Mesothelial cell of epicardium (in vitro differentiated cells): ENCODE measurements at regions not wholly inside any gene's neighbourhood (a gene's known extent, or its start where the extent isn't known, plus 50 kb on each side); places are given as distances from the start of the nearest gene placed in this dataset.
"Not testable (repeated sequence)": the region's sequence is repeated elsewhere in the genome, so short reads cannot be mapped to it uniquely, and the experiment has no call there.

ENCODE experiments used
- DNase-seq, 2 experiments: peaks; one replicate each; pipeline ENCODE4 v3.0.0; 2021; ENCODE audit warnings: low spot score in 2 of 2; ENCODE audit not compliant: unreplicated experiment in 2 of 2
- H3K27ac Mint-ChIP-seq: 2 replicates; pipeline ENCODE4 v1.8.0; 2021; ENCODE audit warnings: mixed read lengths
- H3K27me3 Mint-ChIP-seq: 2 replicates; pipeline ENCODE4 v1.8.0; 2021; ENCODE audit warnings: low read depth, mixed read lengths
- H3K36me3 Mint-ChIP-seq: 2 replicates; pipeline ENCODE4 v1.8.0; 2021; ENCODE audit warnings: mixed read lengths
- H3K4me1 Mint-ChIP-seq: 2 replicates; pipeline ENCODE4 v1.8.0; 2021; ENCODE audit warnings: mixed read lengths
- H3K4me3 Mint-ChIP-seq: 2 replicates; pipeline ENCODE4 v1.8.0; 2021; ENCODE audit warnings: mild to moderate bottlenecking, moderate library complexity, mixed read lengths
- H3K9me3 Mint-ChIP-seq: 2 replicates; pipeline ENCODE4 v1.8.0; 2021; ENCODE audit warnings: mixed read lengths
- TF ChIP-seq, protein P1 (sequence below): fragments of 200-600 bp; sonication (generic); IDR thresholded peaks from one replicate; pipeline ENCODE4 v1.5.0; 2021; ENCODE audit warnings: antibody characterized with exemption; ENCODE audit not compliant: unreplicated experiment

DNA sequence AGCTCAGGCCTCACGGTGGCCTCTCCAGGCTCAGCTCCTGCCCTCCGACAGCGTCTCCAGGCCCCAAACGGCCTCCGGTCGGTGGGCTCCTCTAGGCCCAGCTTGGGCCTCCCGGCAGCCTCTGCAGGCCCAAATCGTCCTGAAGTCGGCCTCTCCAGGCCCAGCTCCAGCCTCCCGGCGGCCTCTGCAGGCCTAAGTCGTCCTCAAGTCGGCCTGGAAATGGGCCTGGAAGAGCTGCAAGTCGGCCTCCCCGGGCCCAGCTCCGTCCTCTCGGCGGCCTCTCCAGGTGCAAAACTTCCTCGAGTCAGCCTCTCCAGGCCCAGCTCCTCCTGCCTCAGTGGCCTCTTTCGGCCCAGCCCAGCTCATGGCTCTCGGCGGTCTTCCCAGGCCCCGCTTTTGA, 156.2 kb upstream of the CDK13 start:
- not testable (repeated sequence) for H3K27ac Mint-ChIP-seq, H3K4me1 Mint-ChIP-seq, H3K4me3 Mint-ChIP-seq, DNase-seq, H3K36me3 Mint-ChIP-seq, H3K27me3 Mint-ChIP-seq, H3K9me3 Mint-ChIP-seq

GRCh38 chr7:39796947-39797346, 153.1 kb upstream of the CDK13 start:
- not testable (repeated sequence) for H3K4me3 Mint-ChIP-seq, H3K36me3 Mint-ChIP-seq, H3K4me1 Mint-ChIP-seq, H3K9me3 Mint-ChIP-seq, H3K27me3 Mint-ChIP-seq, DNase-seq, H3K27ac Mint-ChIP-seq

GRCh38 chr7:39798077-39798476, 152.0 kb upstream of the CDK13 start:
- H3K27me3 Mint-ChIP-seq, DNase-seq, H3K4me3 Mint-ChIP-seq, H3K36me3 Mint-ChIP-seq, H3K27ac Mint-ChIP-seq, H3K4me1 Mint-ChIP-seq, H3K9me3 Mint-ChIP-seq: not testable (repeated sequence)

DNA sequence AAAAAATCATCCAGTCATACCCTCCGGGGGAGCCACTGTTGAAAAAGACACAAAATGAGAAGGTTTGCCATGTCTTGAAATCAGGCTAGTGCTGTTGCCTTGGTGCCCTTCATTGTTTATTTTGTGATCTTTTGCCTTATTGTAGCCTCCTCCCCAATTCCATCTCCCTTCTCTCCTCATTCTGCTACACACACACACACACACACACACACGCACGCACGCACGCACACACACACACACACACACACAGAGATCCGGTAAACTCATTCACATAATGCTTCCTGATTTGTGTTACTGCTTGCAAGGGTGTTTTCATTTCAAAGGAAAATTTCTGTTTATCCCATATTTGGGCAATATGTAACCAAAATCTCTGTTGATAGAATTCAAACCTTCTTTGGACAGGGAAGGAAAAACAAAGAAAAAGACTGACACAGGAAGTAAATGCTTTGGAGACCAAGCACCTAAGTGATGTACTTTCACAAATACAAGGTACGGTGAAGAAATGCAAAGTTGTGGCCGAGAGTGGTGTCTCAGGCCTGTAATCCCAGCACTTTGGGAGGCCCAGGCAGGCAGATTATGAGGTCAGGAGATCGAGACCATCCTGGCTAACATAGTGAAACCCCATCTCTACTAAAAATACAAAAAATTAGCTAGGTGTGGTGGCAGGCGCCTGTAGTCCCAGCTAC, 141.1 kb upstream of the CDK13 start:
- peaks cover 25% of the 10 kb centered on the region for H3K4me1 Mint-ChIP-seq
- DNase-seq: no peak
- H3K27me3 Mint-ChIP-seq: peaks cover 1% of the 10 kb centered on the region
- TF ChIP-seq, protein P1, sequence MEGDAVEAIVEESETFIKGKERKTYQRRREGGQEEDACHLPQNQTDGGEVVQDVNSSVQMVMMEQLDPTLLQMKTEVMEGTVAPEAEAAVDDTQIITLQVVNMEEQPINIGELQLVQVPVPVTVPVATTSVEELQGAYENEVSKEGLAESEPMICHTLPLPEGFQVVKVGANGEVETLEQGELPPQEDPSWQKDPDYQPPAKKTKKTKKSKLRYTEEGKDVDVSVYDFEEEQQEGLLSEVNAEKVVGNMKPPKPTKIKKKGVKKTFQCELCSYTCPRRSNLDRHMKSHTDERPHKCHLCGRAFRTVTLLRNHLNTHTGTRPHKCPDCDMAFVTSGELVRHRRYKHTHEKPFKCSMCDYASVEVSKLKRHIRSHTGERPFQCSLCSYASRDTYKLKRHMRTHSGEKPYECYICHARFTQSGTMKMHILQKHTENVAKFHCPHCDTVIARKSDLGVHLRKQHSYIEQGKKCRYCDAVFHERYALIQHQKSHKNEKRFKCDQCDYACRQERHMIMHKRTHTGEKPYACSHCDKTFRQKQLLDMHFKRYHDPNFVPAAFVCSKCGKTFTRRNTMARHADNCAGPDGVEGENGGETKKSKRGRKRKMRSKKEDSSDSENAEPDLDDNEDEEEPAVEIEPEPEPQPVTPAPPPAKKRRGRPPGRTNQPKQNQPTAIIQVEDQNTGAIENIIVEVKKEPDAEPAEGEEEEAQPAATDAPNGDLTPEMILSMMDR: no peak
- H3K4me3 Mint-ChIP-seq: no peak overlapping the region
- H3K27ac Mint-ChIP-seq: no peak overlapping the region
- no peaks in the 10 kb centered on the region for H3K36me3 Mint-ChIP-seq
- H3K9me3 Mint-ChIP-seq: no peaks in the 10 kb centered on the region

- DNase-seq: no peak
- Mint-ChIP-seq H3K4me3 (no peak overlapping the region), H3K9me3 (no peaks in the 10 kb centered on the region), H3K4me1 (peaks cover 25% of the 10 kb centered on the region), H3K27ac (no peak overlapping the region), H3K27me3 (peaks cover 2% of the 10 kb centered on the region), H3K36me3 (no peaks in the 10 kb centered on the region)
- TF ChIP-seq, protein P1: no peak
Measured at GRCh38 chr7:39810204-39810642, 139.8 kb upstream of the CDK13 start.

DNA sequence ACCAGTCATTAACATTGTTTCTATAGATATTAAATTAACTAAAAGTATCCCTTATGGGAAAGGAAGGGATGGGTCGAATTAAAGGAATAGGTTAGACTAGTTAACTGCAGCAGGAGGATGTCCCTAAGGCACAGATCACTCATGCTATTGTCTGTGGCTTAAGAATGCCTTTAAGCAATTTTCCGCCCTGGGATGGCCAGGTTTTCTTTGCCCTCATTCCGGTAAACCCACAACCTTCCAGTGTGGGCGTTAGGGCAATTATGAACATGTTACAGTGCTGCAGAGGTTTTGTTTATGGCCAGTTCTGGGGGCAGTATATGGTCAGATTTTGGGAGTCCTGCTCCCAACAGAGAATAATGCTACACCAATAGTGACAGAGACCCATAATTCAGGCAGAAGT, 139.3 kb upstream of the CDK13 start:
- Mint-ChIP-seq H3K4me1 (peaks cover 28% of the 10 kb centered on the region), H3K27me3 (peaks cover 4% of the 10 kb centered on the region), H3K4me3 (no peak overlapping the region), H3K9me3 (no peaks in the 10 kb centered on the region), H3K27ac (no peak overlapping the region), H3K36me3 (no peaks in the 10 kb centered on the region)
- TF ChIP-seq, protein P1: no peak
- DNase-seq: no peak

- H3K27ac Mint-ChIP-seq: peak overlapping the region; percentile 54
- DNase-seq: peak; percentile 45 to 80
- no peaks in the 10 kb centered on the region for H3K36me3 Mint-ChIP-seq
- H3K4me3 Mint-ChIP-seq: no peak overlapping the region
- no peaks in the 10 kb centered on the region for H3K9me3 Mint-ChIP-seq
- peaks cover 4% of the 10 kb centered on the region for H3K27me3 Mint-ChIP-seq
- TF ChIP-seq, protein P1: no peak
- peaks cover 33% of the 10 kb centered on the region for H3K4me1 Mint-ChIP-seq
Measured at GRCh38 chr7:39811161-39811614, 138.9 kb upstream of the CDK13 start.
